ENCODE measurements at regions not wholly inside any gene's neighbourhood (a gene's known extent, or its start where the extent isn't known, plus 50 kb on each side); places are given as distances from the start of the nearest gene placed in this dataset.
"Not testable (repeated sequence)": the region's sequence is repeated elsewhere in the genome, so short reads cannot be mapped to it uniquely, and the experiment has no call there.

DNA sequence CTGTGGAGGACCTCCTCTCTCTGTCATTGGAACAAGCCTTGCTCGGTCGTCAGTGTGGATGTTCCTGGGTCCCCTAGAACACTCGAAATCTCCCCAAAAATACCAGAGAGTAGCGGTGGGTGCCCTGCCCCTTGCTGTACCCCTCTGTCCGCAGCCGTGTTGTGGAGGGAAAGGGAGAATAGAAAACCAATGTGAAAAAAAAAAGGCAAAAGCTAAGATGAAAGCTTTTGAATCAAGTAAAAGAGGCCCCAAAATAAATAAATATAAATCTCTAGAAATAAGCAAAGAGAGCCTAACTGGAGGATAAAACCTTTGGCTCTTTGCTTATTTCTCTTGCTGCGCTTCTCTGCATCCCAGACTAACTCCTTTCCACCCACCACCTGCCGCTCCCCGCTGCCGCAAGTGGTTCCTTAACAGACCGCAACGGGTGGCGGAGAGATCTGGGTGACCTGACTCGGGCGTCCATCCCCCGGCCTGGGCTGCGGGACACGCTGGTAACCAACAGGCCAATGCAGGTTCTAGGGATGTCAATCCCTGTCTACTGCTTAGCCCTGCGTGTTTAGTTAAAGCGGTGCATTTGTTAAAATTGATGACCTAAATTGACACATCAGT is 110.0 kb downstream of the GPX5 start:
- Histone ChIP-seq H3K9ac (no peak overlapping the region), H2AFZ (ENCODE audit: low read depth) (no peak overlapping the region)
- TF ChIP-seq, protein P1, sequence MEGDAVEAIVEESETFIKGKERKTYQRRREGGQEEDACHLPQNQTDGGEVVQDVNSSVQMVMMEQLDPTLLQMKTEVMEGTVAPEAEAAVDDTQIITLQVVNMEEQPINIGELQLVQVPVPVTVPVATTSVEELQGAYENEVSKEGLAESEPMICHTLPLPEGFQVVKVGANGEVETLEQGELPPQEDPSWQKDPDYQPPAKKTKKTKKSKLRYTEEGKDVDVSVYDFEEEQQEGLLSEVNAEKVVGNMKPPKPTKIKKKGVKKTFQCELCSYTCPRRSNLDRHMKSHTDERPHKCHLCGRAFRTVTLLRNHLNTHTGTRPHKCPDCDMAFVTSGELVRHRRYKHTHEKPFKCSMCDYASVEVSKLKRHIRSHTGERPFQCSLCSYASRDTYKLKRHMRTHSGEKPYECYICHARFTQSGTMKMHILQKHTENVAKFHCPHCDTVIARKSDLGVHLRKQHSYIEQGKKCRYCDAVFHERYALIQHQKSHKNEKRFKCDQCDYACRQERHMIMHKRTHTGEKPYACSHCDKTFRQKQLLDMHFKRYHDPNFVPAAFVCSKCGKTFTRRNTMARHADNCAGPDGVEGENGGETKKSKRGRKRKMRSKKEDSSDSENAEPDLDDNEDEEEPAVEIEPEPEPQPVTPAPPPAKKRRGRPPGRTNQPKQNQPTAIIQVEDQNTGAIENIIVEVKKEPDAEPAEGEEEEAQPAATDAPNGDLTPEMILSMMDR (conservative IDR thresholded peaks at IDR 0.05; ENCODE audit: low read depth, low read length), result no peak

DNA sequence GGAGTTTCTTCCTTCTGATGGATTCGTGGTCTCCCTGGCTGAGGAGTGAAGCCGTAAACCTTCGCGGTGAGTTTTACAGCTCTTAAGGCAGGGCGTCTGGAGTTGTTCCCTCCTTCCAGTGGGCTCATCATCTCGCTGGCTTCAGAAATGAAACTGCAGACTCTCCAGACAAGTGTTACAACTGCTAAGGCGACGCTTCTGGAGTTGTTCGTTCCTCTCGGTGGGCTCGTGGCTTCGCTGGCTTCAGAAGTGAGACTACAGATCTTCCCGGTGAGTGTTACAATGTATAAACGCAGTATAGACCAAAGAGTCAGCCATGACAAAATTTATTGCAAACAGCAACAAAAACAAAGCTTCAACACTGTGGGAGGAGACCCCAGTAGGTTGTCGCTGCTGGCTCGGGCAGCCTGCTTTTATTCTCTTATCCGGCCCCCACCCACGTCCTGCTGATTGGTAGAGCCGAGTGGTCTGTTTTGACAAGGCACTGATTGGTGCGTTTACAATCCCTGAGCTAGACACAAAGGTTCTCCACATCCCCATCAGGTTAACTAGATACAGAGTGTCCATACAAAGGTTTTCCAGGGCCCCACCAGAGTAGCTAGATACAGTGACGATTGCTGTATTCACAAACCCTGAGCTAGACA is 113.2 kb downstream of the GPX5 start:
- Histone ChIP-seq H3K27me3 (ENCODE audit: insufficient read depth, low read depth) (no peaks in the 10 kb centered on the region), H3K4me2 (no peak overlapping the region), H3K79me2 (ENCODE audit: insufficient read depth, low read depth) (no peaks in the 10 kb centered on the region), H3K27ac (no peak overlapping the region), H3K36me3 (ENCODE audit: insufficient read depth) (no peaks in the 10 kb centered on the region; the same call in 1 of the 2 replicates), H3K4me3 (IDR thresholded peaks at IDR 0.05; ENCODE audit: insufficient read depth, low read depth, low read length) (no peak overlapping the region), H3K9ac (no peak overlapping the region), H3K4me1 (ENCODE audit: low read depth, poor library complexity, severe bottlenecking) (peaks cover 5% of the 10 kb centered on the region), H4K20me1 (ENCODE audit: insufficient read depth) (no peaks in the 10 kb centered on the region; the same call in 1 of the 2 replicates), H2AFZ (ENCODE audit: low read depth) (no peak overlapping the region)
- TF ChIP-seq, protein P1 (conservative IDR thresholded peaks at IDR 0.05; ENCODE audit: low read depth, low read length), result no peak

More for the DNA sequence above, 110.0 kb downstream of the GPX5 start:
- Histone ChIP-seq H3K27me3 (ENCODE audit: insufficient read depth, low read depth) (no peaks in the 10 kb centered on the region), H3K36me3 (ENCODE audit: insufficient read depth) (no peaks in the 10 kb centered on the region; the same call in 1 of the 2 replicates), H4K20me1 (ENCODE audit: insufficient read depth) (no peaks in the 10 kb centered on the region), H3K79me2 (ENCODE audit: insufficient read depth, low read depth) (no peaks in the 10 kb centered on the region), H3K4me1 (ENCODE audit: low read depth, poor library complexity, severe bottlenecking) (no peaks in the 10 kb centered on the region), H3K4me2 (no peak overlapping the region), H3K4me3 (IDR thresholded peaks at IDR 0.05; ENCODE audit: insufficient read depth, low read depth, low read length) (no peak overlapping the region), H3K27ac (no peak overlapping the region)

DNA sequence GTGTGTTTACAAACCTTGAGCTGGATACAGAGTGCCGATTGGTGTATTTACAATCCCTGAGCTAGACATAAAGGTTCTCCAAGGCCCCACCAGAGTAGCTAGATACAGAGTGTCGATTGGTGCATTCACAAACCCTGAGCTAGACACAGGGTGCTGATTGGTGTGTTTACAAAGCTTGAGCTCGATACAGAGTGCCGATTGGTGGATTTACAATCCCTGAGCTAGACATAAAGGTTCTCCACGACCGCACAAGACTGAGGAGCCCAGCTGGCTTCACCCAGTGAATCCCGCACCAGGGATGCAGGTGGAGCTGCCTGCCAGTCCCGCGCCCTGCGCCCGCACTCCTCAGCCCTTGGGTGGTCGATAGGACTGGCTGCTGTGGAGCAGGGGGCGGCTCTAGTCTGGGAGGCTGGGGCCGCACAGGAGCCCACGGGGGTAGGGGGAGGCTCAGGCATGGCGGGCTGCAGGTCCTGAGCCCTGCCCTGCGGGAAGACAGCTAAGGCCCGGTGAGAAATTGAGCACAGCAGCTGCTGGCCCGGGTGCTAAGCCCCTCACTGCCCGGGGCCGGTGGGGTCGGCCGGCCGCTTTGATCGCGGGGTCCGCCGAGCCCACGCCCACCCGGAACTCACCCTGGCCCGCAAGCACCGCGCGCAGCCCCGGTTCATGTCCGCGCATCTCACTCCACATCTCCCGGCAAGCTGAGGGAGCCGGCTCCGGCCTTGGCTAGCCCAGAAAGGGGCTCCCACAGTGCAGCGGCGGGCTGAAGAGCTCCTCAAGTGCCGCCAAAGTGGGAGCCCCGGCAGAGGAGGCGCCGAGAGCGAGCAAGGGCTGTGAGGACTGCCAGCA is 114.0 kb downstream of the GPX5 start:
- H3K36me3 ChIP-seq (ENCODE audit: insufficient read depth); H3K27me3 ChIP-seq (ENCODE audit: insufficient read depth, low read depth); H3K4me2 ChIP-seq; H2AFZ ChIP-seq (ENCODE audit: low read depth); H3K4me1 ChIP-seq (ENCODE audit: low read depth, poor library complexity, severe bottlenecking); H3K9ac ChIP-seq; H3K4me3 ChIP-seq (IDR thresholded peaks at IDR 0.05; ENCODE audit: insufficient read depth, low read depth, low read length); H4K20me1 ChIP-seq (ENCODE audit: insufficient read depth); H3K27ac ChIP-seq; H3K79me2 ChIP-seq (ENCODE audit: insufficient read depth, low read depth): not testable (repeated sequence)

DNA sequence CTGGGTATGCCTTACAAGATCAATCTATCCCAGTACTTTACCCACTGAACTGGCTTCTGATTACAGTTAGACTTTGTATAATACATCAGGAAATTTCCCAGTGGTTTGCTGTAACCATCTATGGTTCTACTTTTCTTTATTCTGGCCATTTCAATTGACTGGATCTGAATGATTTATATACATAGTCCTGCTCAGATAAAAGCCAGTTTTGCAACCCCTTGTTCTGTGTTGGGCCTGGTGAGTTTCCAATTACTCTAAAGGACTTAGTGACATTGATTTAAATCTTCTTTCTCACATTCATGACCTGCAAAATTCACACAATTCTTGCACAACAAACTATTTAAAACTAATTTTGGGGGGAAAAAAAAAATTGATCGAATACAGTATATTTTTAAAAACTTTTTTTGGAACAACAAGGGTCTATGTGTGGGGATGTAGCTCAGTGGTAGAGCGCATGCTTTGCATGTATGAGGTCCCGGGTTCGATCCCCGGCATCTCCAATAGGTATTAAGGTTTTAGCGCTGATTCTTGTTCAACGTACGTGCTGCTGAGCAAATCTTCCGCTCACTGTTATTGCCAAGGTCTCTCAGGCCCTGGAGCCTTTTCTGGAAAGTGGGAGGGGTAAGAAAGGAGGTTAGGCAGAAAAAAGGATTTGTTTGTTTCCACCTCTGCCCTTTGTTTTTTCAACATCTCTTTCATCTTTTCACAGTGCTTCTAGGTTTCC is 117.5 kb downstream of the GPX5 start:
- TF ChIP-seq, protein P1 (conservative IDR thresholded peaks at IDR 0.05; ENCODE audit: low read depth, low read length), result no peak
- Histone ChIP-seq H3K36me3 (ENCODE audit: insufficient read depth) (no peaks in the 10 kb centered on the region), H3K79me2 (ENCODE audit: insufficient read depth, low read depth) (no peaks in the 10 kb centered on the region), H3K27me3 (ENCODE audit: insufficient read depth, low read depth) (no peaks in the 10 kb centered on the region), H3K4me1 (ENCODE audit: low read depth, poor library complexity, severe bottlenecking) (peaks cover 9% of the 10 kb centered on the region), H3K27ac (peak overlapping the region; percentile 38; the same call in 1 of the 2 replicates), H4K20me1 (ENCODE audit: insufficient read depth) (no peaks in the 10 kb centered on the region; the same call in 1 of the 2 replicates), H3K9ac (no peak overlapping the region), H3K4me3 (IDR thresholded peaks at IDR 0.05; ENCODE audit: insufficient read depth, low read depth, low read length) (no peak overlapping the region), H2AFZ (ENCODE audit: low read depth) (0 out of 2 replicates have a peak overlapping the region, but pooled peaks have one; percentile 2), H3K4me2 (peak overlapping the region; percentile 83)

All from KMS-11 (cell line).